Fibroblast of skin of scalp (primary cell): ENCODE measurements at regions not wholly inside any gene's neighbourhood (a gene's known extent, or its start where the extent isn't known, plus 50 kb on each side); places are given as distances from the start of the nearest gene placed in this dataset.
A peak's percentile ranks its signal among the peaks of the same experiment; 100 is the strongest.
"Not testable (repeated sequence)": the region's sequence is repeated elsewhere in the genome, so short reads cannot be mapped to it uniquely, and the experiment has no call there.

ENCODE experiments used
- DNase-seq: peaks from one replicate; pipeline ENCODE4 v3.0.0-alpha.2; 2013

DNA sequence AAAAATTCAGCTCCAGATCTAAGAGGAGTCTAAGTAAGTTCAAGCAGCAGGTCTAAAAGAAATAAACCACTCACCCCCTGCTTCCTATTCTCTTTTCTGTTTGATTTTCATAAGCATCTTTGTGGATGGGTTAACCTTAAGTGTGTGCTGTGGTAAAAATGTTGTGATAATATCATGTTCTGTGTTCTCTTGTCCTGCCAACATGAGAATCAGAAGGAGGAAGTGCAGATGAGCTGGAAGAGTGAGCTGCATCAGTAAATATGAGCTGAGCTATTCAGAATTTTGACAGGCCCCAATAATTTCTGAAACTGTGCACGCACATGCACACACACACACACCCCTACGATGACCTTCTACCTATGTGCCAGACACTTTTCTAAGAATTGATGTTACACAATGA, 186.5 kb upstream of the ANKRD55 start:
- no peak for DNase-seq

DNA sequence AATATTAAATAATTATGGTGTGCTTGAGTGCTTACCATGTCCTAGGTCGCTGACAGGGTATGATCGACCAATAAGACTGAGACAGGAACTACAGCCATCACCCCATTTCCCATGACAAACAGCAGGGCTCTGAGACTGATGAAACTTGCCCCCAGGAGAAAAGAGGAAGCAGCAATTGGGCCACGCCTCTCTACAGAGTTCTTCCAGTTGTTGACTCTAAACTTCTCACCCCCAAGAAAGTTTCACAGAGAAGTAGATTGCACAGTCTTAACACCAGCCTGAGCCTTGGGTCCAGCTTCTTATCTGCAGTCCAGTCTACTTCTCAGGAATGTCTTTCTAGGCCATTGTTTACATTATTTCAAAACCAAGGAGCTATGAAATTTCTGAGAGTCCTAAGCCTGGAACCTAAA, 182.2 kb upstream of the ANKRD55 start:
- peak; percentile 87 for DNase-seq

DNA sequence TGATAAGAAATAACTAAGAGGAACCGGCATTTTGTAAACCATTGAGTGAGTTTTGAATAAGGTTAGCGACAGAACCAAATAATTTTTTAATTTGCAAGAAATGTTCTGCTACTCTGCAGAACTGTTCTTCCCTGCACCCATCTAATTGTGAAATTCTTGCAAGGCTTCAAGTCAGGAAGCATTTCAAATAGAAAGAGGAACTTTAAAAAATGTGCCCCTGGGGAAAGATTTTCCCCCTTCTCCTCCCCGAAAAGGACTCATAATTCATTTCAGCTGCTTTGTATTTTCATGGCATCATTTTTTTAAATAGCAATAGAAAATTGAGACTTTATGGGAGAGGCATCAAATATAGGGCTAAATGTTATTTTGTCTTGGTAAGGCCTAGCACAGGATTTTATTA, 180.9 kb upstream of the ANKRD55 start:
- DNase-seq = peak; percentile 78

DNA sequence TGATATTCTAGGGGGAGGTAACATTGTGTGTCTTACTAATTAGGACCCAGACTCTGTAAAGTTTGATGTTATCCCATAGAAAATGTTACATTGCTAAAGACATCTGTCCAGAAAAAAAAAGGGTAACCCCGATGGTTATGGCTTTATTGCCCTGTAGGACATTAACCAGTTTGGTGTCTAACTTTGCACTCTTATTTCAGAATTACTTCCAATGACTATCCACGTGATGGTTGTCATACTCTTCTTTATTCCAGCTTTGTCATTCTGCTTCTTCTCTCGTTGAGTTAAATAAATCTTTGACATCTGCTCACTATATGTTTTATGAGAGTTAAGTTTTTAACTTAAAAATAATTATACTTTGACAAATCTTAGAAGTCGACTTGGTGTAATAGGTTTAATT, 180.4 kb upstream of the ANKRD55 start:
- DNase-seq = no peak

DNA sequence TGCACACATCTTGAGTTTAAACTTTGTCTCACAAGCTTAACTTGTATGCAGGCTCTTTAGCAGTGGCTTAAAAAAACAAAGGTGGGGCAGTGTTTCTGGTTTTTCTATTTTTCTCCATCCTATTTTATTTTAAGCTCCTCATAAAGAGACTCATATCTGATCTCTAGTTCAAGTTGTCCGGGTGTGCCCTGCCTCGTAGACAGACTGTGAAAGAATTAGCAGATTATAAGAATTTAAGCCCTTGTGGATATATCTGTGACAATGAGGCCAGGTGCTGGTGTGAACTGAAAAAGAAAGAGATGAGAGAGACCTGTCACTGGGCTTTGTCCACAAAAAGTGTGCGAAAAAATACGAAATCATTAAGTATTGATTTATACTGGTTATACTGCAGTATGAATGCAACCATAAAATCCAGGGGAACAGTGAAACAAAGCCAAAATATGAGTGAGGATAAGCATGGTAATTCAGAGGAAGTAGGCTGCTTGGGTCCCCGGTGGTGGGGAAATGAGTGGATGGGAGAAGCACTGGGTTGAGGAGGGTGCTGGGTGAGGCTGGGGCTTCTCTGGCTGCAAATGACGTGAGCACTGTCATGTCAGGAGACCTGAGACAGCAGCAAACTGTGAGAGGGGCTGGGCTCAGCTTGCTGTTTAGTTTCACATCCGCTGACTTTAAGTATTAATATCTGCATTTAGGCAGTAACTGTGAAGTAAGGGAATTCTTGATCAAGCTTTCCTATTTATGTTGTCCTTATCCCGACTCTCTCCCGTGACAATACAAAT, 179.7 kb upstream of the ANKRD55 start:
- no peak for DNase-seq

DNA sequence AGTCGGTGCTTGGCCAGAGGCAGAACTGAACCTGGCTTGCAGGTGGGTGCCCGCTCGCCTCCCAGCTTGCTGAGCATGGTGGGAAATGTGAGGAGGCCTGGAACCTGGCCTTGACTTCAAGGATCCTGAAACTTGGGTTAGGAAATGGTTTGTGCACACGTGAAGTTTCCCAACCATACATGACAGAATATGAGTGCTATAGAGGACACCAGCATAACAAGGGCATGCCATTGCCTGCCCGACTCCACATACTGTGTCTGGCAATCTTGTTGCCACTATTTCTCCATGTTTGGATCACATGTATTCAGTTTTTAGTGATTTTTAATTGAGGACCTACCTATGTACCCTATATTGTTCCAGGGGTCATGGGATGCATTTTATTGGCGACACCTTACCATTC, 177.6 kb upstream of the ANKRD55 start:
- no peak for DNase-seq

DNA sequence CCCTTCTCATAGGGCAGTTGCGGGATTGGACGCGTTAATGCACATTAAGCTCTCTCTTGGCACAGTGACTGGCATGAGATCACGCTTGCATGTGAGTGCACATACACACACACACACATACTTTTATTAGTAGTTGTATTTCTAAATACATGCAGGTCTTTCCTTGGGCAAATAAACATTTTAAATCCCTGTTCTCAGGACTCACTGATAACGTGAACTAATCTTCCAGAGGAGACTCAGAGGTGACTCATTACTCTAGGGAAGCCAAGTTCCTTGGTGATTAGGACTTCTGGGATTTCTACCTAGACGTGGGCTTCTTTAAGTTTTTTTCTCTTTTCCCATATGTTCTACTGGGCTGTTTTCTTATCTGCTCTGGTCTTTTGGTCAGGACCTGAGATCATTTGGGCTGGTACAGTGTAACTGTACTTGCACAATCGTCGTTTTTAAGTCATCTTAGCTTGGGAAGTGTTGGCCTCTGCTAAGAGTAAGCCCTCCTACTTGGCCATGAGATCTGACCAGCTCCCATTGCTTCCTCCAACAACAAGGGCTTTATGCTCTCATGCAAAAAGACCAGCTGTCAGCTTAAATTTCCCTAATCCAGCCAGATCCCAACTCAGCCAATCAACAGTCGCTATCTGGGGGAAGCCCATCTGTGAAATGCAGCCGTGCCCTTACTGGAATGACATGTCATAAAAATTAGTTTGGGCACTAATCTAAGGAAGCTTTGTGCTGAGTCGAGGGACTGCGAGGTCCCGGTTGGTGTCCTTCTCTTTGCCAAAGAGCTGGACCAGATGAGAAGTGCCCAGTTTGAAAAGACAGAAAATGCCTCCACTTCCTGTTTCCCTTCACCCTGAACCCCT, 176.4 kb upstream of the ANKRD55 start:
- DNase-seq = peak; percentile 64

DNA sequence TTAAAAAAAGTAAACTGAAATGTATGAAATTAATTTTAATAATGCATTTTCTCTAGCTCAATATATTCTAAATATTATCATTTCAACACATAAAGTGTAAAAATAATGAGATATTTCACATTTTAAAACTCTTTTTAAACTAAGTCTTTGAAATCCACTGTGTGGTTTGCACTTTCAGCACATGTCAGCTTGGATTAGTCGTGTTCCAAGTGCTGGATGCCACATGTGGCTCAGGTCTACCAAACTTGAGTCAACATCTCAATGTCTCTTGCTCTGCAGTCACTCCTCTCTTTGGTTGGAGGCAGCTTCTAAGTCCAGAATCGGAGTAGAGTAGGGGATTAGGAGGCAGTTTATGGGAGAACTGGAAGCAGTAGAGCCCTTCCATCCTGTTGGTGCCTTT, 173.7 kb upstream of the ANKRD55 start:
- DNase-seq = no peak

DNA sequence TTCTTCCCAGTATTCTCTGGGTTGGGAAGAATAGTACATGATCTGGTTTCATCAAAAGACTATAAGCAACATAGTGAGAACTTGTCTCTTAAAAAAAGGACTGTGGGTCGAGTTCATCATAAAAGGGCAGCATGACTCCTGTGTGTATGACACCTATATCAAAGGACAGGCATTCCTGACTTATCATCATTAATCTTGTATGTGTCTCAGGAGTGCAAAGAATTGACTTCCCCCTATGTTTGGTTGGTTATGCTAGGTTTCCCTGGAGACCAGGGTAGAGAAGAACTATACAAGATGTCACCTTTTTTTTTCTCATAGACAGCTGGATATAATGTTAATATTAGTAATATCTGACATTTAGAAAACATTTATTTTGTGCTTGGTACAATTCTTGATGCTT, 173.1 kb upstream of the ANKRD55 start:
- no peak for DNase-seq

DNA sequence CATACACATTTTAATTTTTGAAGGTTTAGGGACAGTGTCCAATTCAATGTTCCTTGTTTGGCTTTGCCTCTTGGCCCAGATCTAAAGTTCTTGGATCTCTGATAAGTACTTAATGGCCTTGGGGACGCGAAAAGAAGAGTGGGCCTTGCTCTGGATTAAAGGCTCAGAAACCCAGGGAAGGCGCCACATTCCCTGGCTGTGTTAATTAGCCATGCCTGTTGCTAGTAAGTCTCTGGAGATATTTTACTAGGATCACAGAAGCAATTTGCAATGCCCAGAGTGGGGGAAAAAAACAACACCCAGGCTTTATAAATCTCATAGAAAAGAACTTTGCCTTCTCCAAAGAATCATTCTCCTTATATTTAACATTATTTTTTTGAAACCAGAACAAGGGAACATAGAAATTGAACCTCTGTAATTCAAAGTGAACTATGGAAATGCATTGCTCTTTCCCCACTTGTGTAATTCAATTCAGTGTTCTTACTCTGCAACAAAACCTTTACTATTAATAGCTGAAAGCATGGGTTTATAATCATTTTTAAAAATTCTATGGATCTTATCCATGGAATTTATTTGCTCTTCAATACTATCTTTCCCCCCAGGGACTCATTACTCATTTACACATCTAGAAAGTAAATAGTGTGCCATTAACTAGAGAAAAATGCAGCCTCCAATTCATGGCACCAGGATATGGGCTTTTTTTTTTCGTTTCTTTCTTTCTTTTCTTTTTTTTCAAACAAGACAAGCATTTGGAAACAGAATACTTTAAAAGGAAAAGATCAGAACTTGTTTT, 172.2 kb upstream of the ANKRD55 start:
- DNase-seq = peak; percentile 75

DNA sequence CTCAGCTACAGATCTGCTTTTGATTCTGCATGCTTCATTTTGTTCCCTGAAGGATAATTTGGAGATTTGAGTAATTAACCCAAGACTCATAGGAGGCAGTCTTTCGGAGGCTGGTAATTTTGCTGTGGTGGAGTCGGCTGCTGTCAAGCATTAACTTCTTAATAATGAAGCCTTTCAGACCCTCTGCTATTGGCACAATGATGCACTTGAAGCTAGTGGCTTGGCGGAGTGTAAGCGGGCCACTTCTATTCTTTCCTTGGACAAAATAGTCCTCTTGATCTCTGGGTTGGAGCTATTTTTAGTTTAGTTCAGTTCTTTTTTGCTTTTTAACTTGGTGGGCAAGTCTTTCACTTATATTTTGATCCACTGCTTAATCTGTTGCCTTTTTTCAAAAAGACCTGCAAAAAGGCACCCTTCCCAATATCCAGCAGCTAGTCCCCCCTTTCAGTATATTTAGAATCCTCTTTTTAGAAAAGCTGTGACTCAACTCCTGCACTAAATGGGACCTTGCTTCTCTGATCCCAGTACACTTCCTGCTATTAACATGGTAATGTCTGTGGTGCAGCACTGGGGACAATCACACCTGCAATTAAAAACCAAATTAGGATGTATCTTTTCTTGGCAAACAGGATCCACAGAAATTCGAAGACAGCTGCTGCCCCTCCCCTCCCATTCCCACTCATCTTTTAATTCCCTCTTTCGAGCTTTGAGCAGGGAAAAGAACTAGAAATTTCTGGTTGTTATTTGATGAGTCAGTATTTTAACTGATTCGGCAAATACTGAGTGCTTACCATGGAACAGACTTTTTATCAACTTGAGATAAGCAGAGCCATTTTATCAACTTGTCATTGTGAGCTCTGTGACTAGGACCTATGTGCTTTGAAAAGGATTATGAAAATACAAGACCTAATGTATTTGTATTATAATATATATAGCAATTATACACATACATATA, 169.4 kb upstream of the ANKRD55 start:
- DNase-seq = no peak

DNA sequence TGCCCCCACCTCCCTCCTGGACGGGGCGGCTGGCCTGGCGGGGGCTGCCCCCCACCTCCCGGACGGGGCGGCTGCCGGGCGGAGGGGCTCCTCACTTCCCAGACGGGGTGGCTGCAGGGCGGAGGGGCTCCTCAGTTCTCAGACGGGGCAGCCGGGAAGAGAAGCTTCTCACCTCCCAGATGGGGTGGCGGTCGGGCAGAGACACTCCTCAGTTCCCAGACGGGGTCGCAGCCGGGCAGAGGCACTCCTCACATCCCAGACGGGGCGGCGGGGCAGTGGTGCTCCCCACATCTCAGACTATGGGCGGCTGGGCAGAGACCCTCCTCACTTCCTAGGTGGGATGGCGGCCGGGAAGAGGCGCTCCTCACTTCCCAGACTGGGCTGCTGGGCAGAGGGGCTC, 164.7 kb upstream of the ANKRD55 start:
- DNase-seq = not testable (repeated sequence)

DNA sequence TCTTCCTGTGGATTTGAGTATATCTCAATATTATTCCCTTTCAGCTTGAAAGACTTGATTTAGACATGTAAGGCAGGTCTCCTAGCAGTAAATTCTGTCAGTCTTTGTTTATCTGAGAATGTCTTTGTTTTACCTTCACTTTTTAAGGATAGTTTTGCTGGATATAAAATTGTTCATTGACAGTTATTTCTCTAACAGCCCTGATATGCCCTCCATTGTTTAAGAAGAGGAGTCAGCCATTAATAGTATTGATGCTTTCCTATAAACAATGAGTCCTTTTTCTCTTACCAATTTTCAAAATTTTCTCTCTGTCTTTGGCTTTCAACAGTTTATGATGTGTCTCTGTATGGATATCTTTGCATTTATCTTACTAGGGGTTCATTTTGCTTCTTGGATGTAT, 163.5 kb upstream of the ANKRD55 start:
- no peak for DNase-seq

DNA sequence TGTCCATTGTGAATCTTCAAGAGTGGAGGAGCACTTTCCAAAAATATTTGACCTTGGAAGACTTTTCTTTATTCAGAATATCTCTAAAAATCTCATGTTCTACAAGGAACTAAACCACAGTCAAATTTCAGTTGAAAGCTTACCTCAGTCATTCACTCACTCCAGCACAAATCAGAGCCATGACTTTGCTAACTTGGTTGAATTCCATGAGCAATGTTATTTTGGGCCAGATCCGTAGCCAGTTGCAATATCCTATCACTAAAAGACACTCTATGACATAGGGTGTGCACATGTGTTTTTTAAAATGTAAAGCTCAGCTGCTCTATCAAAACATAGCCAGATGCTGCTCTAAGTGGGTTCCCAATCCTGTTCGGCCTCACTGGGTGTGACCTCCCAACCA, 156.1 kb upstream of the ANKRD55 start:
- DNase-seq = no peak

DNA sequence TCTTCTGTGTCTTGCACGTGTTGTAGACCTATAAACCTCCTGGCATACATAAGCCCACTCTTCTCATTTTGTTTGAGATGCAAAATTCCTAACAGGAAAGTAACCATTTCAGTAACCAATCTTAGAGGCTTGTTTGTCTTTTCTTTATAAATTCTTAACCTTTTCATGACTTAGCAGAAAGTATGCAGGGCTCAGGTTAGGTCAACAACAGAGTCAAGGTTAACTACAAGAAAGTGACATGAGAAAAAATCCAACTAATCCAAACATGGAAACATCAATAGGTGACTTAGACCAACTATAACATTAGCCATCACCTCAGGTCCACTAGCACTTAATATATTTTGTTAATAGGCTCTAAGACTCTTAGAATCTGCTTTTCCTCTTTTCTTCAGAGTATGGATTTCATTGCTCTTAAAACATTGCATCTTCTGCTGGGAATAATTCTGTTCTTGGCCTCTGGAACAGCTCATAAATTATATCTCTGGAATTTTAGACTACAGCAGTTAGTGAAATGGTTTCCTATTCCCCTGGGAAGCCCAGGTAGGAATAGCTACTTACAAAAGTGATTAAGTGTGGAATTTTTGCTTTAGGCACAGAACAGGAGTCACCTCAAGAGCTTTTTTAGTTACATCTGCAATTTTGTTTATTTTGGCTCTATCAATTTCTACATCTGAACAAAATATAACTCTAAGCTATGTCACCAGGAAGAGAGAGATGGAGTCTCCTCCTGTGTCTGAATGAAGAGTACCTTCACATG, 155.3 kb upstream of the ANKRD55 start:
- DNase-seq = no peak

DNA sequence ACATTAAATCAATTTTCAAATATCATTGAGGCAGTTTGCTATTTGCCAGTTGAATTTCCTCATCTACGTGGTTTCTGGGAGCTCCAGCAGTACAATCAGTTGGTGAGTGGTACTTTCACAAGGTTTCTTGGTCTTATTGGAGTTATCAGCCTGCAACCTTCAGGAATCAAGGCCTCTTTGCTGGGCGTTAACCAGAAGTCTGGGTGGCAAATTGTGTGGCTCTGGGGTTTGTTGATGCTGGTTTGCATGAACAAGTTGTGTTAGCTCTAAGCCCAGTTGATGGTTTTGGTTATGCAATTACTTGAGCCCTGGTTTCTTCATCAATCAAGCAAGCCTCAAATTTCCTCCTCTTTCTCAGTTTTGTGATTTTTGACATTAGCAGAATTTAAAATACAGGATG, 152.9 kb upstream of the ANKRD55 start:
- DNase-seq = no peak

DNA sequence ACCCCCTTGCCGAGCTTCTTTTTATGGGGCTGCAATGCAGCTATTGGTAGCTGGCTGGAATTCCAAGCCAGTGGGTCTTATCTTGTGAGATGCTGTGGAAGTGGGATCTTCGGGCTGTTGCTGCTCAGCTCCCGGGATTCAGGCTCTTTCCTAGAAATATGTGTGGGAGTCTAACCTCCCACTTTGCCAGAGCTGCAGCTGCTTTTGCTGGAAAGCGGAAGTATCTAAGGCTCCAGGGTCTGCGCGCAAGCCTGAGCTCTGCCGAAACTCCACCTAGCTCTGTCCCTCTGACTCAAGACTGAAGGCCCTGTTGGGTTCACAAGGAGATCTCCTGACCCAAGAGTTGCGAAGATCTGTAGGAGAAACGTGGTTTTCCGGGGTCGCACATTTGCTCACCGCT, 151.1 kb upstream of the ANKRD55 start:
- DNase-seq = no peak

DNA sequence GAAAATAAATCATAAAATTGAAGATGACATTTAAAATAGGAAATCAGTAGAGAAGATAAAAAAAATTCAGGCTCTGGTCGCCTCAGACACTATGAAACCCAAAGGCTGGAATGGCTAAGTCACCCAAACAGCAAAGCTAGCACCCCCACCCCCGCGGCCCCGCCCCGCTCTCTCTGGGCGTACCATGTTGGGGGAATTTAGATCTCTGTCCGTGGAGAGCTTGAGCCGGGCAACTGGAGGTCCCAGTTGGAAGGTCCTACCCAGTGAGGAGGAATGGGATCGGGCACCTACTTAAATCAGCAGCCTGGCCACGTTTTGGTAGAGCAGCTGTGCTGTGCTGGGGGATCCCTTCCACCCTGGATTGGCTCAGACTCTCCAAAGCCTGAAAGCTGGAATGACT, 150.6 kb upstream of the ANKRD55 start:
- DNase-seq = no peak

DNA sequence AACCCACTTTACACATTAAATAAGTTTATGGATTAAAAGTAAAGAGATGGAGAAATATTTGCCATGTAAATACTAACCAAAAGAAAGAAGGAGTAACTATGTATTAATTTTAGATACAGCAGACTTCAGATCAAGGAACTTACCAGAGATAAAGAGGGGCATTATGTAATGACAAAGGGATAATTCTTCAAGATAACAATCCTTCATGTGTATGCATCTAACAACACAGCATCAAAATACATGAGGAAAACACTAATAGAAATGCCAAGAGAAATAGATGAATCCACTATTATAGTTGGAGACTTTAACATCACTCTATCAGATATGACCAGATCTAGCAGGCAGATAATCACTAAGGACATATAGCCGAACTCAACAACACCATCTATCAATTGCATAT, 149.8 kb upstream of the ANKRD55 start:
- DNase-seq = no peak

DNA sequence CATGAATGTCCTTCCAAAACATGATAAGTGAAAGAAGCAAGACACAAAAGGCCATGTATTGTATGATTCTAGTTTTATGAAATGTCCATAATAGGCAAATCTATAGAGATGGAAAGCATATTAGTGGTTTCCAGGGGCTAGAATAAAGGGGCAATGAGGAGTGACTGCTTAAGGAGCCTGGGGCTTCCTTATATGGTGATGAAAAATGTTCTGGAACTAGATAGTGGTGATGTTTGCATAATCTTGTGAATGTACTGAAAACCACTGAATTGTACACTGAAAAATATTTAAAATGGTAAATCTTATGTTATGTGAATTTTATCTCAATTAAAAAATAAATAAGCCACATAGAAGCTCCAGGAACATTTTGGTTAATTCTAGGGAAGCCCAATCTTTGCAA, 144.4 kb upstream of the ANKRD55 start:
- peak; percentile 34 for DNase-seq

DNA sequence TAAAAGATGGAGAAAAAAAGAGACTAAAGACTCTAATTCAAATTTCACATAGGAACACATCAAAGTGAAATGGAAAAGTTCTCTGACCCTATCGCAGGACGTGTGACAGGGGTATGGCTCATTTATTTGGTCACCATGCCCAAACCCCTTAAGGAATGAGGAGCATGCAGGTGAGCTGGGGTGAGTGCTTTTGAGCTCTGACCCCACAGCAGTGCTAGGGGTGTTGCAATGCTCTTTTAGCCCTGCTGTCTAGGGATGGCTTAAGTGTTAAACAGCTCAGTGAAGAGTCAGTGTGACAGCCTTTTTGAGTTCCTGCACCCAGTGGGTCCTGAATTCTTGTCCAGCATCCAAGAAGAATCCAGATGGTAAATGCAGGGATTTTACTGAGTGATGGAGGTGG, 143.0 kb upstream of the ANKRD55 start:
- no peak for DNase-seq
